PFSK-1 (cell line): ENCODE measurements at regions not wholly inside any gene's neighbourhood (a gene's known extent, or its start where the extent isn't known, plus 50 kb on each side); places are given as distances from the start of the nearest gene placed in this dataset.

Experiments
- POLR2AphosphoS5 ChIP-seq: IDR thresholded peaks from 2 replicates; pipeline ENCODE4 v1.6.1; 2012; ENCODE audit warnings: low read depth, mild to moderate bottlenecking, control low read depth, low read length, moderate library complexity
- TAF1 ChIP-seq: IDR thresholded peaks from 2 replicates; pipeline ENCODE4 v1.6.1; 2012; ENCODE audit warnings: low read length, control low read depth, borderline replicate concordance; ENCODE audit not compliant: insufficient read depth
- TF ChIP-seq, protein P1 (sequence below), 2 experiments: IDR thresholded peaks; 2 replicates each; pipeline versions ENCODE4 v1.6.1 to v1.8.0; 2011 to 2012; ENCODE audit warnings: low read depth in 2 of 2, low read length in 2 of 2, control low read depth in 1 of 2, inconsistent platforms in 1 of 2, mild to moderate bottlenecking in 1 of 2, moderate library complexity in 1 of 2; ENCODE audit not compliant: insufficient read depth in 1 of 2

DNA sequence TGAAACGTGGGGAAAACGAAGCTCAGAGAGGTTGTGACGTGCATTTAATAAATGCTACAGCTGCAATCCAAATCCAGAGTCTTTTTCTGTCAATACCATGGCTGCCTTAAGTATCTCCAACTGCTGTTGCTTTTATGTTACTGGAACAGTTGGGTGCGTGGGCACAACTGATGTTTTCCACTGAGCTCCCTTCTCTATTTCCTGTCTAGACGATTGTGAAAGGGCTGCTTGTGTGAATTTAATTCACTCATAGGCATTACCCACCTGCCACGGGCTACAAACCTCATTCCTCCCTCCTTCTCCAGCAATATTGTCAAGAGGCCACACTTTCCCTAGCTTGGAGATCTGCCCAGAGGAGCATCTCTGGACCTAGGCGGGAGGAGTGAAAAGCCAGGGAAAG, 526.0 kb downstream of the MID1IP1 start:
- TF ChIP-seq, protein P1, sequence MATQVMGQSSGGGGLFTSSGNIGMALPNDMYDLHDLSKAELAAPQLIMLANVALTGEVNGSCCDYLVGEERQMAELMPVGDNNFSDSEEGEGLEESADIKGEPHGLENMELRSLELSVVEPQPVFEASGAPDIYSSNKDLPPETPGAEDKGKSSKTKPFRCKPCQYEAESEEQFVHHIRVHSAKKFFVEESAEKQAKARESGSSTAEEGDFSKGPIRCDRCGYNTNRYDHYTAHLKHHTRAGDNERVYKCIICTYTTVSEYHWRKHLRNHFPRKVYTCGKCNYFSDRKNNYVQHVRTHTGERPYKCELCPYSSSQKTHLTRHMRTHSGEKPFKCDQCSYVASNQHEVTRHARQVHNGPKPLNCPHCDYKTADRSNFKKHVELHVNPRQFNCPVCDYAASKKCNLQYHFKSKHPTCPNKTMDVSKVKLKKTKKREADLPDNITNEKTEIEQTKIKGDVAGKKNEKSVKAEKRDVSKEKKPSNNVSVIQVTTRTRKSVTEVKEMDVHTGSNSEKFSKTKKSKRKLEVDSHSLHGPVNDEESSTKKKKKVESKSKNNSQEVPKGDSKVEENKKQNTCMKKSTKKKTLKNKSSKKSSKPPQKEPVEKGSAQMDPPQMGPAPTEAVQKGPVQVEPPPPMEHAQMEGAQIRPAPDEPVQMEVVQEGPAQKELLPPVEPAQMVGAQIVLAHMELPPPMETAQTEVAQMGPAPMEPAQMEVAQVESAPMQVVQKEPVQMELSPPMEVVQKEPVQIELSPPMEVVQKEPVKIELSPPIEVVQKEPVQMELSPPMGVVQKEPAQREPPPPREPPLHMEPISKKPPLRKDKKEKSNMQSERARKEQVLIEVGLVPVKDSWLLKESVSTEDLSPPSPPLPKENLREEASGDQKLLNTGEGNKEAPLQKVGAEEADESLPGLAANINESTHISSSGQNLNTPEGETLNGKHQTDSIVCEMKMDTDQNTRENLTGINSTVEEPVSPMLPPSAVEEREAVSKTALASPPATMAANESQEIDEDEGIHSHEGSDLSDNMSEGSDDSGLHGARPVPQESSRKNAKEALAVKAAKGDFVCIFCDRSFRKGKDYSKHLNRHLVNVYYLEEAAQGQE (IDR thresholded peaks at IDR 0.05; ENCODE audit: insufficient read depth in 1 of 2, low read depth in 2 of 2, low read length in 2 of 2), result no peak
- TF ChIP-seq POLR2AphosphoS5, result no peak
- no peak for TF ChIP-seq TAF1
